ENCODE measurements at regions not wholly inside any gene's neighbourhood (a gene's known extent, or its start where the extent isn't known, plus 50 kb on each side); places are given as distances from the start of the nearest gene placed in this dataset.

GRCh38 chr6:67350729-67351128, 1284.4 kb upstream of the ADGRB3 start:
- TF ChIP-seq CTCF (IDR thresholded peaks at IDR 0.05; ENCODE audit: low read length), result no peak
- TF ChIP-seq EZH2phosphoT487 (IDR thresholded peaks at IDR 0.05; ENCODE audit: low read length), result no peak
